HG03558 (cell line): ENCODE measurements at regions not wholly inside any gene's neighbourhood (a gene's known extent, or its start where the extent isn't known, plus 50 kb on each side); places are given as distances from the start of the nearest gene placed in this dataset.

Experiments used
- ATAC-seq: cut with Tn5 transposase; IDR thresholded peaks from one replicate; pipeline ENCODE4 v1.9.1; 2021; ENCODE audit warnings: moderate number of reproducible peaks; ENCODE audit not compliant: unreplicated experiment; ENCODE audit errors: extremely low read depth

- ATAC-seq, result no peak
These were observed 813.4 kb downstream of the MTRR start for GRCh38 chr5:8682381-8682780.

GRCh38 chr5:8683496-8683895, 814.5 kb downstream of the MTRR start:
- no peak for ATAC-seq

DNA sequence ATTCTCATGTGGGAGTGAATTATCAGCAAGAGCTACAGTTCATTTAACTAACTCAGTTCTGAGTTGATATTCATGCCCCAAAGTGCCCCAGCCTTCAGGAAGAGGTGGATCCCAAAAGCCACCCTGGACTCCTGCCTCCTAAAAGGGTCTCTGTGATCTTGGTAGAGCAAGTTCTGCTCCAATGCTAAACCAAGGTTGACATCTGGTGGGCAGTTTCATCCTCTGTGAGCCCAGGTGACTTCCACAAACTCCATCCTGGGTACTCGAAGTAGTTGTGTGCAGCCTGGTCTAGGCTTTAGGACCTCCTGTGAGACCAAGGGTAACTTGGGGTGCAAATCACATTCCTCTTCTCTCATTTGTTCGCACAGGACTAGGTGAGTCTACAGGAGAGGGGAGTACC, 816.8 kb downstream of the MTRR start:
- ATAC-seq, result no peak

GRCh38 chr5:8686707-8687106, 817.8 kb downstream of the MTRR start:
- ATAC-seq, result no peak

- ATAC-seq, result no peak
These were observed 820.8 kb downstream of the MTRR start for GRCh38 chr5:8689773-8690172.

- no peak for ATAC-seq
These were observed 822.3 kb downstream of the MTRR start for GRCh38 chr5:8691221-8691620.

GRCh38 chr5:8693341-8693844, 824.4 kb downstream of the MTRR start:
- no peak for ATAC-seq

- ATAC-seq, result no peak
These were observed 825.6 kb downstream of the MTRR start for GRCh38 chr5:8694545-8694944.

GRCh38 chr5:8695902-8696845, 827.2 kb downstream of the MTRR start:
- no peak for ATAC-seq

DNA sequence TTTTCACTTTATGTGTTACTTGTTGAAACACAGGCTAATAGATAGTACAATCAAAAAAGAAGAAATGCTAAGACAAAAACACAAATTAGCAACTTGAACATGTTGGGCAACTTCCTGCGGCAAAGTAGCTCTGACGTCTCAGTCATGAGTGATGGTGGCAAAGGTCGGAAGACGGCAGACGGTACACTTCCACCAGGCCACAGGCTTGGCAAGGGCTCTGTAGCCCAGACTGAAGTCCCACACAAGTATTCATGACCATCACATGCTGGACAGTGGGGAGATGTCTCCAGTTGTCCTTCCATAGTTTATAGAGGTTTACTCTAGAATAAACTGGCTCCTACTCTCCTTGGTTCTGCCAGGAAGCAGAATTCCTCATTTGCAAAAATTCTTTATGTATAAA, 831.3 kb downstream of the MTRR start:
- ATAC-seq, result no peak

- ATAC-seq, result no peak
These were observed 831.7 kb downstream of the MTRR start for GRCh38 chr5:8700671-8701070.

GRCh38 chr5:8701251-8701650, 832.3 kb downstream of the MTRR start:
- no peak for ATAC-seq

DNA sequence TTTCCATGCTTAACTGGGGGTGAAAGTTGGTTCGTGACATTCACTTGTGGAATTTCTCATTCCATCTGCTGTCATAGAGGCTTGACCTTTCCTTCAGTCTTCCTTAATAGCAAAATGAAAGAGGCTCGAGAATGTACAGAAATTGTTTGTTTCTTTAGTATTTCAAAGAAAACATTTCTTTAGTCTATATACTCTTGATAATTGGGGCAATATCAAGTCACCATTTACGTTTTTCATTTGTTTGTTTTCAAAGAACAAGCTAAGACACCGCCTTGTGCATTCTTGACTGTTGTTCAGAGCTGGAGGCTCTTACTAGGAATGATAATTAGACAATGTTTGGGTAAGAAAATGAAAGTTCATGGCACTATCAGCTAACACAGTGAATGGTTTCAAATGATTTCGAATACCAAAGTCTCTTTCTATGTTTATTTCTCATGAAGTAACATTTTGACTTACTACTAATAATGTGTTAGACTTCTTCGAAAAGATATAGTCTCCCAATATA, 835.4 kb downstream of the SEMA5A start:
- ATAC-seq, result no peak

DNA sequence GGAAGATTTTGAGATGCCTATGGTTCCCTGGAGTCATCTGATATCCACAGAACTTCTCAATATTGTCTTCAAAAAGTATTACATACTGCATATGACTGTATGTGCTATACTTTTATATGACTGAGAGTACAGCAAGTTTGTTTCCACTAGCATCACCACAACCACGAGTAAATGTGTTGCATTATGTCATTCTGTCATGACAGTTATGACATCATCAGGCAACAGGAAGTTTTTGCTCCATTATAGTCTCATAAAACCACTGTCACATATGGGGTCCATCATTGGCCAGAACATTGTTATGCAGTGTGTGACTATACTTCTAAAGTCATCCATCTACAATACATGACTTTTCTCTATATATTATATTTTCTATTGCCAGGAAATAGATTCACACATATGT, 831.7 kb downstream of the SEMA5A start:
- no peak for ATAC-seq

DNA sequence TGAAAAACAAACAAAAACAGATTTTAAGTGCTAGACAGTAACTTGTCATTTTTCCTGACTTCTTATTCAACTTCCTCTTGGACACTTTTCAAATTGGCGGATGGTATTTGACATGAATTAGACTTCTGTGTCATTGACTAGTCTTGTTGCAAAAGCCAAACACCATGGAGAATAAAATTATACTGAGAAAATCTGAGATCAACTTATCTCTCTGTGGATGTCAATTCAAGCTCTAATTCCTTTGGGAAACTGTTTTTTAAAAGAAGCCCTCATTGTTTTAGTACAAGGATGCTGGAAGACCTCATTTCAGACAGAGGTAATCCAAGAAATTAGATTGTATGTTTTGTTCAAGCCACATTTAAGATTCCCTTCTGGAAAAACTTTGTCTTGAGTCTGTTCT, 831.0 kb downstream of the SEMA5A start:
- no peak for ATAC-seq

DNA sequence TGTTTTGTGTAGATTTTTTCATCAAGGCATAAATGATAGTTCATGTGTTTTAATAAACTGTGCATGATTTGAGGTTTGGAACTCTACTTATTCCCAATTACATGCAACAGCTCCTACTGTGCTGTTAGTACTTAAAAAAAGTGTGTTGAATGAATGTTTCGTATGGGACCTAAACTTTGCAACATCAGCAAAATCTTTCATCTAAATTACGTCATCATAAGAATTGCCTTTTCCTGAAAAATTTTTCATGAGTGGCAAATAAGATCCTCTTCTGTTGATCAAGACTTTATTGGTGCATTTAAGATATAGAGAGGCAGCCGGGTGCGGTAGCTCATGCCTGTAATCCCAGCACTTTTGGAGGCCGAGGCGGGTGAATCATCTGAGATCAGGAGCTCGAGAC, 826.1 kb downstream of the SEMA5A start:
- no peak for ATAC-seq

DNA sequence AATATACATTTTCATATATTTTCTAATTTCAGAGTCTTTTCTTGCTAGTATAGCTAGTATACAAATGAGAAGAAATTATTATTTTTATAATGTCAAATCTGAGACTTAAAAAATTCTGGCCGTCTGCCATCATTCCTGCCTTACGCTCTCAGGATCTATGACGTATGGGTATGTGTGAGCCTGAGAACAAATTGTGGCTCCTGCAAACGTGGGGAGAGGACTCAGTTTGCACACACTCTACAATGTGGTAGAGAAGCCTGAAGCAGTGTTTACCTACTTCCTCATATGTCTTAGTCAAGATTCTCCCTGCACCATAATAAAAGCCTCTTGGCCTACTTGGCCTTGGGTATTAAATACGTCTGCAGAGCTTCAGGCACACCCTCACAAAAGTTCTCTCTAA, 825.4 kb downstream of the SEMA5A start:
- no peak for ATAC-seq

GRCh38 chr5:8721536-8721935, 824.3 kb downstream of the SEMA5A start:
- ATAC-seq, result no peak

GRCh38 chr5:8726383-8727036, 819.4 kb downstream of the SEMA5A start:
- ATAC-seq, result no peak

DNA sequence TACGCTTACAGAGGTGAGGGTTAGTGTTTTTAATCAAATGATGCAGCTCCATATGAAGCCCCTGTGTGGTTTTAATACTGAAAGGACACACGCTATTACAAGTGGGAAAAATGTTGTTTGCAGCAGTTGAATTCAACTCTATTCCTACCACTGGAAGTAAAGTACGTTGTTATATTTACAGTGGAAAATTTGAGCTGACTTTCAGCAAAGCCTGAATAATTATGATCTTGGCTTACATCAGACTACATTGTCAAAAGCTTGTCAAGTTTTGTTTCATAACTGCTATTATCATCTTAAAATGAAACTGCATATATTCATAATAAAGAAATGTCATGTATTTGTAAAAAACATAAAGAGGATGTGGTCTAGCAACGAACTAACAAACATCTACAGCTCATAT, 818.5 kb downstream of the SEMA5A start:
- no peak for ATAC-seq

DNA sequence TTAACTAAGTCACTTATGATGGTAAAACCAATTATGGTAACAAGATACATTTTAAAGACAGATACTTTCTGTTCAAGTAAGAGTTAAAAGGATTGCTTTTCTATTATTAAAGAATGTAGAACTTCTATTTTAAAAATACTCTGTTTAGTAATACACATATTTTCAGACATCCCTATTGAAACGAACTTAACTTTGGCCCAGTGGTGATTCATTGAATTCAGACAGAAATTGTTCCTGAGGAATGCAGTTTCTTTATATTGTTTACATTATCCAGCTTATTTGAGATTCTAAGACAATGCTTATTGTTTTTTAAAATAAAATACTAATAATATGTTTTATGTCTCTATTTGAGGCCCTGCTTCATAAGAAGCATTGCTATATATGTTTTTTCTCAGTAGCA, 816.4 kb downstream of the SEMA5A start:
- no peak for ATAC-seq
